Fibroblast of the aortic adventitia (primary cell): ENCODE measurements at regions not wholly inside any gene's neighbourhood (a gene's known extent, or its start where the extent isn't known, plus 50 kb on each side); places are given as distances from the start of the nearest gene placed in this dataset.

Experiments
- DNase-seq: peaks from one replicate; pipeline ENCODE4 v3.0.0-alpha.2; 2010; ENCODE audit warnings: low read depth
- H3K4me3 ChIP-seq: 2 replicates; pipeline ENCODE4 v1.5.1; 2011; ENCODE audit warnings: low read depth, mild to moderate bottlenecking, control low read depth, low read length, moderate library complexity
- CTCF ChIP-seq: IDR thresholded peaks from 2 replicates; pipeline ENCODE4 v1.5.1; 2011; ENCODE audit warnings: mild to moderate bottlenecking, low read length, control low read depth, inconsistent platforms; ENCODE audit not compliant: insufficient read depth

- H3K4me3 ChIP-seq: no peak overlapping the region
- DNase-seq: no peak
- TF ChIP-seq CTCF: no peak
Observed at GRCh38 chr13:104181526-104182231, 1115.5 kb upstream of the SLC10A2 start.

GRCh38 chr13:104170980-104171555 is 1104.9 kb upstream of the SLC10A2 start:
- no peak overlapping the region for H3K4me3 ChIP-seq
- TF ChIP-seq CTCF: no peak
- no peak for DNase-seq

- no peak for DNase-seq
- H3K4me3 ChIP-seq: no peak overlapping the region
- TF ChIP-seq CTCF: no peak
Observed at GRCh38 chr13:104163866-104164630, 1097.8 kb upstream of the SLC10A2 start.

GRCh38 chr13:104160536-104160935 is 1094.3 kb upstream of the SLC10A2 start:
- DNase-seq: no peak

GRCh38 chr13:104143760-104144416 is 1077.7 kb upstream of the SLC10A2 start:
- TF ChIP-seq CTCF: no peak
- DNase-seq: no peak
- H3K4me3 ChIP-seq: no peak overlapping the region

More at GRCh38 chr13:104160536-104160935, 1094.3 kb upstream of the SLC10A2 start:
- no peak overlapping the region for H3K4me3 ChIP-seq
- TF ChIP-seq CTCF: no peak

- no peak for DNase-seq
Observed at GRCh38 chr13:104140552-104140951, 1074.3 kb upstream of the SLC10A2 start.

More at GRCh38 chr13:104140552-104140951, 1074.3 kb upstream of the SLC10A2 start:
- no peak overlapping the region for H3K4me3 ChIP-seq
- TF ChIP-seq CTCF: no peak
